Neural crest cell (in vitro differentiated cells): ENCODE measurements at regions not wholly inside any gene's neighbourhood (a gene's known extent, or its start where the extent isn't known, plus 50 kb on each side); places are given as distances from the start of the nearest gene placed in this dataset.

Experiments used
- DNase-seq: peaks from one replicate; pipeline ENCODE4 v3.0.0; 2021; ENCODE audit warnings: low read depth, mixed read lengths, low spot score
- H3K27ac Mint-ChIP-seq: one replicate; pipeline ENCODE4 v1.8.0; 2021; ENCODE audit warnings: mild to moderate bottlenecking, mixed read lengths; ENCODE audit not compliant: unreplicated experiment
- H3K27me3 Mint-ChIP-seq: 2 replicates; pipeline ENCODE4 v1.8.0; 2021; ENCODE audit warnings: low read depth, mild to moderate bottlenecking, mixed read lengths
- H3K36me3 Mint-ChIP-seq: 2 replicates; pipeline ENCODE4 v1.8.0; 2021; ENCODE audit warnings: low read depth, mild to moderate bottlenecking, mixed read lengths
- H3K4me1 Mint-ChIP-seq: 2 replicates; pipeline ENCODE4 v1.8.0; 2021; ENCODE audit warnings: mixed read lengths
- H3K4me3 Mint-ChIP-seq: one replicate; pipeline ENCODE4 v1.8.0; 2021; ENCODE audit warnings: mild to moderate bottlenecking, mixed read lengths
- H3K9me3 Mint-ChIP-seq: 2 replicates; pipeline ENCODE4 v1.8.0; 2021; ENCODE audit warnings: mixed read lengths
- CTCF ChIP-seq: fragments of 200-600 bp; sonication (generic); conservative IDR thresholded peaks from 2 replicates; pipeline ENCODE4 v1.5.0; 2021; ENCODE audit warnings: antibody characterized with exemption, mild to moderate bottlenecking

GRCh38 chr12:126087692-126088091 is 1022.5 kb downstream of the AACS start:
- DNase-seq, result no peak
- H3K36me3 Mint-ChIP-seq, result peaks cover 4% of the 10 kb centered on the region
- H3K27ac Mint-ChIP-seq, result no peak overlapping the region
- H3K4me3 Mint-ChIP-seq, result no peak overlapping the region
- TF ChIP-seq CTCF, result no peak
- H3K9me3 Mint-ChIP-seq, result peaks cover 7% of the 10 kb centered on the region
- peaks cover 5% of the 10 kb centered on the region for H3K27me3 Mint-ChIP-seq
- no peaks in the 10 kb centered on the region for H3K4me1 Mint-ChIP-seq

- H3K4me1 Mint-ChIP-seq, result no peaks in the 10 kb centered on the region
- no peak for TF ChIP-seq CTCF
- no peak overlapping the region for H3K4me3 Mint-ChIP-seq
- peak; percentile 15 for DNase-seq
- no peak overlapping the region for H3K27ac Mint-ChIP-seq
- H3K9me3 Mint-ChIP-seq, result peaks cover 7% of the 10 kb centered on the region
- peaks cover 3% of the 10 kb centered on the region for H3K27me3 Mint-ChIP-seq
- no peaks in the 10 kb centered on the region for H3K36me3 Mint-ChIP-seq
Observed at GRCh38 chr12:126093908-126094307, 1028.7 kb downstream of the AACS start.

- Mint-ChIP-seq H3K27ac (no peak overlapping the region), H3K27me3 (no peaks in the 10 kb centered on the region), H3K9me3 (peaks cover 7% of the 10 kb centered on the region), H3K4me1 (no peaks in the 10 kb centered on the region), H3K4me3 (no peak overlapping the region), H3K36me3 (no peaks in the 10 kb centered on the region)
- no peak for TF ChIP-seq CTCF
- DNase-seq, result no peak
Observed at GRCh38 chr12:126095748-126096510, 1030.7 kb downstream of the AACS start.

GRCh38 chr12:126106706-126107105 is 1041.5 kb downstream of the AACS start:
- no peak for TF ChIP-seq CTCF
- H3K9me3 Mint-ChIP-seq, result peaks cover 4% of the 10 kb centered on the region

GRCh38 chr12:126107659-126108058 is 1042.4 kb downstream of the AACS start:
- H3K27me3 Mint-ChIP-seq, result peaks cover 10% of the 10 kb centered on the region
- H3K4me1 Mint-ChIP-seq, result peaks cover 11% of the 10 kb centered on the region
- no peak for TF ChIP-seq CTCF
- no peak for DNase-seq
- H3K27ac Mint-ChIP-seq, result no peak overlapping the region
- H3K4me3 Mint-ChIP-seq, result no peak overlapping the region
- H3K9me3 Mint-ChIP-seq, result peaks cover 2% of the 10 kb centered on the region
- peaks cover 2% of the 10 kb centered on the region for H3K36me3 Mint-ChIP-seq

More at GRCh38 chr12:126106706-126107105, 1041.5 kb downstream of the AACS start:
- Mint-ChIP-seq H3K36me3 (peaks cover 2% of the 10 kb centered on the region), H3K27ac (peak overlapping the region; percentile 12), H3K4me1 (peaks cover 11% of the 10 kb centered on the region), H3K27me3 (peaks cover 10% of the 10 kb centered on the region), H3K4me3 (no peak overlapping the region)
- DNase-seq, result no peak
